NCI-H460 (cell line): ENCODE measurements at regions not wholly inside any gene's neighbourhood (a gene's known extent, or its start where the extent isn't known, plus 50 kb on each side); places are given as distances from the start of the nearest gene placed in this dataset.

ENCODE experiments used
- DNase-seq: peaks from one replicate; pipeline ENCODE4 v3.0.0-alpha.2; 2016; ENCODE audit warnings: low read depth; ENCODE audit errors: extremely low read depth

GRCh38 chr6:156725712-156726111 is 51.5 kb upstream of the ARID1B start:
- no peak for DNase-seq

- no peak for DNase-seq
Measured at GRCh38 chr6:156720691-156721685, 56.2 kb upstream of the ARID1B start.

- DNase-seq, result peak; percentile 85
Measured at GRCh38 chr6:156719720-156720563, 57.2 kb upstream of the ARID1B start.

GRCh38 chr6:156719395-156719719 is 57.8 kb upstream of the ARID1B start:
- DNase-seq, result no peak

- no peak for DNase-seq
Measured at GRCh38 chr6:156718647-156719394, 58.4 kb upstream of the ARID1B start.

GRCh38 chr6:156717542-156717941 is 59.6 kb upstream of the ARID1B start:
- DNase-seq, result no peak

- no peak for DNase-seq
Measured at GRCh38 chr6:156715839-156716238, 61.3 kb upstream of the ARID1B start.

GRCh38 chr6:156713548-156713947 is 63.6 kb upstream of the ARID1B start:
- no peak for DNase-seq

GRCh38 chr6:156710479-156710878 is 66.7 kb upstream of the ARID1B start:
- DNase-seq, result no peak

- DNase-seq, result no peak
Measured at GRCh38 chr6:156707818-156708217, 69.4 kb upstream of the ARID1B start.

- DNase-seq, result no peak
Measured at GRCh38 chr6:156703719-156704118, 73.5 kb upstream of the ARID1B start.

- no peak for DNase-seq
Measured at GRCh38 chr6:156701966-156702365, 75.2 kb upstream of the ARID1B start.

- DNase-seq, result no peak
Measured at GRCh38 chr6:156700440-156701057, 76.6 kb upstream of the ARID1B start.

- no peak for DNase-seq
Measured at GRCh38 chr6:156699935-156700334, 77.2 kb upstream of the ARID1B start.

GRCh38 chr6:156699017-156699421 is 78.2 kb upstream of the ARID1B start:
- no peak for DNase-seq

- no peak for DNase-seq
Measured at GRCh38 chr6:156698239-156699016, 78.8 kb upstream of the ARID1B start.

GRCh38 chr6:156697225-156697830 is 79.8 kb upstream of the ARID1B start:
- DNase-seq, result no peak

- no peak for DNase-seq
Measured at GRCh38 chr6:156695742-156696141, 81.4 kb upstream of the ARID1B start.

GRCh38 chr6:156694679-156695078 is 82.5 kb upstream of the ARID1B start:
- no peak for DNase-seq
